IMR-90 (cell line): ENCODE measurements at regions not wholly inside any gene's neighbourhood (a gene's known extent, or its start where the extent isn't known, plus 50 kb on each side); places are given as distances from the start of the nearest gene placed in this dataset.

Experiments used
- ATAC-seq: fragments of 200-7000 bp; cut with Tn5 transposase; 2 replicates; pipeline ENCODE4 v1.9.1; 2020; ENCODE audit warnings: low read depth, mild to moderate bottlenecking, moderate library complexity
- BruUV-seq: library from RNA; stranded (reverse); fragments of 400-500 nt; replicated peaks from 2 replicates; lab custom pipeline; 2021; lab: Mats Ljungman, UMichigan
- CTCF ChIA-PET: fragments of 300-600 bp; formaldehyde crosslinking; extraction: SDS; loops from one replicate; lab custom pipeline; 2021; ENCODE audit warnings: antibody characterized with exemption; lab: Yijun Ruan, JAX
- POLR2A ChIA-PET: fragments of 300-600 bp; sonication (Branson Sonifier 250); formaldehyde crosslinking; loops from one replicate; lab custom pipeline; 2022; ENCODE audit warnings: antibody characterized with exemption; ENCODE audit not compliant: unreplicated experiment; lab: Charles Lee
- DNase-seq: peaks from one replicate; pipeline ENCODE4 v3.0.0; 2013
- H2AFZ ChIP-seq: replicated peaks from 2 replicates; pipeline ENCODE3; 2013; ENCODE audit warnings: low read length, mild to moderate bottlenecking; ENCODE audit not compliant: poor library complexity
- H2AK5ac ChIP-seq: 2 replicates; pipeline ENCODE4 v1.6.1; 2013; ENCODE audit warnings: low read depth, low read length, inconsistent platforms
- H2AK9ac ChIP-seq: replicated peaks from 2 replicates; pipeline ENCODE3; 2013; ENCODE audit warnings: mild to moderate bottlenecking, low read depth, low read length, moderate library complexity; ENCODE audit not compliant: poor library complexity
- H2BK120ac ChIP-seq: 2 replicates; pipeline ENCODE4 v1.6.1; 2013; ENCODE audit warnings: low read depth, low read length, inconsistent platforms
- H2BK15ac ChIP-seq: 3 replicates; pipeline ENCODE4 v1.6.1; 2013; ENCODE audit warnings: low read depth, low read length, inconsistent platforms
- H2BK20ac ChIP-seq: 2 replicates; pipeline ENCODE4 v1.6.1; 2013; ENCODE audit warnings: low read depth, mild to moderate bottlenecking, inconsistent platforms, low read length, moderate library complexity
- H2BK5ac ChIP-seq: 2 replicates; pipeline ENCODE4 v1.6.1; 2013; ENCODE audit warnings: mild to moderate bottlenecking, low read depth, low read length, inconsistent platforms; ENCODE audit not compliant: poor library complexity, severe bottlenecking
- H3K14ac ChIP-seq: replicated peaks from 2 replicates; pipeline ENCODE4 v1.6.1; 2013; ENCODE audit warnings: low read depth, low read length, inconsistent platforms
- H3K18ac ChIP-seq: 2 replicates; pipeline ENCODE4 v1.6.1; 2013; ENCODE audit warnings: low read depth, low read length, control low read depth
- H3K23ac ChIP-seq: 2 replicates; pipeline ENCODE4 v1.6.1; 2013; ENCODE audit warnings: low read depth, low read length, inconsistent platforms
- H3K27ac ChIP-seq: 2 replicates; pipeline ENCODE4 v1.5.1; 2013; ENCODE audit warnings: mild to moderate bottlenecking, control low read depth, low read length; ENCODE audit not compliant: insufficient read depth
- H3K27me3 ChIP-seq: 2 replicates; pipeline ENCODE4 v1.6.1; 2013; ENCODE audit warnings: low read length; ENCODE audit not compliant: control insufficient read depth, insufficient read depth
- H3K36me3 ChIP-seq: 2 replicates; pipeline ENCODE4 v1.6.1; 2013; ENCODE audit warnings: low read length, mixed read lengths; ENCODE audit not compliant: control insufficient read depth, insufficient read depth
- H3K4ac ChIP-seq: 2 replicates; pipeline ENCODE4 v1.6.1; 2013; ENCODE audit warnings: low read depth, low read length, inconsistent platforms
- H3K4me1 ChIP-seq: 2 replicates; pipeline ENCODE4 v1.6.1; 2013; ENCODE audit warnings: low read length, mixed read lengths; ENCODE audit not compliant: control insufficient read depth, insufficient read depth
- H3K4me2 ChIP-seq: 2 replicates; pipeline ENCODE4 v1.6.1; 2013; ENCODE audit warnings: low read depth, mild to moderate bottlenecking, control low read depth, low read length, moderate library complexity
- H3K4me3 ChIP-seq: 2 replicates; pipeline ENCODE4 v1.5.1; 2013; ENCODE audit warnings: low read depth, mild to moderate bottlenecking, control low read depth, low read length, moderate library complexity; ENCODE audit not compliant: insufficient read depth
- H3K56ac ChIP-seq: 2 replicates; pipeline ENCODE4 v1.6.1; 2013; ENCODE audit warnings: low read length, inconsistent platforms; ENCODE audit not compliant: insufficient read depth; ENCODE audit errors: extremely low read depth
- H3K79me1 ChIP-seq, 2 experiments: 2 replicates each; pipeline ENCODE4 v1.6.1; 2013; ENCODE audit warnings: low read length in 2 of 2, inconsistent platforms in 1 of 2, low read depth in 1 of 2
- H3K9ac ChIP-seq: 2 replicates; pipeline ENCODE4 v1.6.1; 2013; ENCODE audit warnings: low read depth, low read length, control low read depth
- H3K9me1 ChIP-seq: 2 replicates; pipeline ENCODE4 v1.6.1; 2013; ENCODE audit warnings: low read length, inconsistent platforms; ENCODE audit not compliant: insufficient read depth
- H3K9me3 ChIP-seq: 2 replicates; pipeline ENCODE4 v1.6.1; 2013; ENCODE audit warnings: low read length; ENCODE audit not compliant: control insufficient read depth, insufficient read depth
- H4K20me1 ChIP-seq: 2 replicates; pipeline ENCODE4 v1.6.1; 2013; ENCODE audit warnings: low read length, inconsistent platforms; ENCODE audit not compliant: insufficient read depth
- H4K5ac ChIP-seq: 2 replicates; pipeline ENCODE4 v1.6.1; 2013; ENCODE audit warnings: mild to moderate bottlenecking, low read depth, low read length, control low read depth
- H4K8ac ChIP-seq, 2 experiments: 2 replicates each; pipeline ENCODE4 v1.6.1; 2013; ENCODE audit warnings: low read depth in 2 of 2, low read length in 2 of 2, control low read depth in 1 of 2, inconsistent platforms in 1 of 2
- H4K91ac ChIP-seq: 2 replicates; pipeline ENCODE4 v1.6.1; 2013; ENCODE audit warnings: low read depth, low read length, inconsistent platforms; ENCODE audit not compliant: insufficient read depth
- BHLHE40 ChIP-seq: fragments of 150-350 bp; IDR thresholded peaks from 2 replicates; pipeline ENCODE4 v1.6.1; 2016; ENCODE audit warnings: mild to moderate bottlenecking, low read depth, low read length
- CHD1 ChIP-seq: IDR thresholded peaks from 2 replicates; pipeline ENCODE4 v1.6.1; 2012; ENCODE audit warnings: low read depth, low read length, improper control_type of control experiment
- MAFK ChIP-seq: IDR thresholded peaks from 2 replicates; pipeline ENCODE4 v1.6.1; 2012; ENCODE audit warnings: low read depth, low read length, improper control_type of control experiment
- MAZ ChIP-seq: IDR thresholded peaks from 2 replicates; pipeline ENCODE4 v1.6.1; 2012; ENCODE audit warnings: low read depth, mild to moderate bottlenecking, low read length, improper control_type of control experiment, moderate library complexity, borderline replicate concordance
- NFE2L2 ChIP-seq: fragments of 150-350 bp; IDR thresholded peaks from 2 replicates; pipeline ENCODE4 v1.6.1; 2016; ENCODE audit warnings: low read depth, mild to moderate bottlenecking, low read length
- RFX5 ChIP-seq: IDR thresholded peaks from 2 replicates; pipeline ENCODE4 v1.8.0; 2012; ENCODE audit warnings: low read depth, mild to moderate bottlenecking, low read length, moderate library complexity
- SMC3 ChIP-seq: fragments of 150-350 bp; IDR thresholded peaks from 2 replicates; pipeline ENCODE4 v1.6.1; 2016; ENCODE audit warnings: low read depth, mild to moderate bottlenecking, antibody characterized with exemption, low read length, moderate library complexity
- WGBS, 2 experiments: methylation state at CpG; one replicate each; pipeline versions ENCODE4 v1.1.5 to v1.1.7; 2013; ENCODE audit warnings: missing lambda C conversion rate in 2 of 2; ENCODE audit not compliant: insufficient read length in 1 of 2; ENCODE audit errors: extremely low coverage in 2 of 2; 5-methylcytosine and 5-hydroxymethylcytosine counted together
- dilution Hi-C: fragments of 300-500 bp; cut with HindIII; formaldehyde crosslinking; loops from one replicate; pipeline ENCODE4 v1.14.3; 2018; ENCODE audit warnings: low sequenced_read_pairs; ENCODE audit not compliant: unreplicated experiment
- in situ Hi-C: fragments of 300-500 bp; cut with MboI; formaldehyde crosslinking; loops from 3 replicates; pipeline ENCODE4 v1.14.3; 2019; ENCODE audit warnings: low sequenced_read_pairs, inconsistent platforms, mixed read lengths
- intact Hi-C: fragments of 100-400 bp; cut with micrococcal nuclease; formaldehyde crosslinking; loops from 2 replicates; pipeline ENCODE4 v1.10.0; 2022

DNA sequence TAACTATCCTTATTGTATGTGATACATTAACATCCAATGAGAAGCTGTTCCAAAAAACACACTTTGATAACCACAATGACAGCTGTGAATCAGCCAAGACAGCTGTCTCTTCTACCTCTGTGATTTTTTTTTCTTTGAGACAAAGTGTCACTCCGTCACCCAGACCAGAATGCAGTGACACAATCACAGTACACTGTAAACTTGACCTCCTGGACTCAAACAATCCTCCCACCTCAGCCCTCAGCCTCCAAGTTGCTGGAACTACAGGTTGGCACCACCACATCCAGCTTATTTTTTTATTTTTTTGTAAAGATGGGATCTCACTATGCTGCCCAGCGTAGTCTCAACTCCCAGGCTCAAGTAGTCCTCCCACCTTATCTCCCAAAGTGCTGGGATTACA, 73.5 kb upstream of the TMCO5A start:
- intact Hi-C loops (no loop called here), dilution Hi-C loops (no loop called here), in situ Hi-C loops (no loop called here)
- Histone ChIP-seq H2AK5ac (no peak overlapping the region), H3K36me3 (no peaks in the 10 kb centered on the region), H4K8ac (no peak overlapping the region), H3K4me1 (no peaks in the 10 kb centered on the region), H3K27ac (no peak overlapping the region), H4K91ac (no peak overlapping the region), H2BK20ac (no peak overlapping the region), H3K4me2 (no peak overlapping the region), H2BK5ac (no peak overlapping the region), H4K20me1 (no peaks in the 10 kb centered on the region), H3K79me1 (no peaks in the 10 kb centered on the region), H3K27me3 (no peaks in the 10 kb centered on the region), H3K4me3 (no peak overlapping the region), H3K9me3 (no peaks in the 10 kb centered on the region), H3K23ac (no peak overlapping the region), H3K56ac (no peak overlapping the region), H3K14ac (no peak overlapping the region), H3K4ac (no peak overlapping the region), H2BK120ac (no peak overlapping the region), H3K18ac (no peak overlapping the region), H3K9ac (no peak overlapping the region), H3K9me1 (no peaks in the 10 kb centered on the region), H4K5ac (no peak overlapping the region), H2AK9ac (no peak overlapping the region), H2BK15ac (no peak overlapping the region), H2AFZ (no peak overlapping the region)
- DNase-seq (no peak), ATAC-seq (no peak)
- WGBS, 2 experiments = no CpG with 5 or more reads among the region's 2 CpGs
- ChIA-PET POLR2A (no interaction called here), CTCF (interaction anchor here (0.6 kb wide), 1 partner anchor 43 kb away, joined by 3 read pairs; no protein-coding TSS in a partner anchor)
- TF ChIP-seq NFE2L2 = no peak
- no peak for TF ChIP-seq BHLHE40
- TF ChIP-seq CHD1 = no peak
- TF ChIP-seq MAZ = no peak
- no peak for TF ChIP-seq MAFK
- TF ChIP-seq RFX5 = no peak
- no peak for TF ChIP-seq SMC3
- BruUV-seq = no TSS peak
